ENCODE measurements at regions not wholly inside any gene's neighbourhood (a gene's known extent, or its start where the extent isn't known, plus 50 kb on each side); places are given as distances from the start of the nearest gene placed in this dataset.

GRCh38 chr3:182122779-182123178 is 411.1 kb downstream of the SOX2 start:
- H2AFZ ChIP-seq (ENCODE audit: low read length), result no peak overlapping the region
- no peaks in the 10 kb centered on the region for H4K20me1 ChIP-seq (ENCODE audit: insufficient read depth, low read length)
- H3K4me3 ChIP-seq (ENCODE audit: low read depth, low read length, poor library complexity, severe bottlenecking), result no peak overlapping the region
- no peaks in the 10 kb centered on the region for H3K36me3 ChIP-seq (ENCODE audit: insufficient read depth, low read length)
- TF ChIP-seq EZH2 (IDR thresholded peaks at IDR 0.05; ENCODE audit: borderline replicate concordance, low read length) (no peak), CTCF (IDR thresholded peaks at IDR 0.05; ENCODE audit: low read length) (no peak)
- no peak overlapping the region for H3K9ac ChIP-seq (ENCODE audit: low read length)
- H3K79me2 ChIP-seq (ENCODE audit: insufficient read depth, low read length), result no peaks in the 10 kb centered on the region
- H3F3A ChIP-seq (ENCODE audit: insufficient read depth, low read length), result no peaks in the 10 kb centered on the region
- H3K27me3 ChIP-seq (ENCODE audit: insufficient read depth, low read length), result no peaks in the 10 kb centered on the region
- H3K4me2 ChIP-seq (ENCODE audit: low read length), result no peak overlapping the region
- no peak overlapping the region for H3K27ac ChIP-seq (ENCODE audit: low read depth, low read length, poor library complexity, severe bottlenecking)
- H3K4me1 ChIP-seq (ENCODE audit: insufficient read depth, low read length, severe bottlenecking), result no peaks in the 10 kb centered on the region
- no peaks in the 10 kb centered on the region for H3K9me2 ChIP-seq (ENCODE audit: low read depth, low read length)
- H3K9me3 ChIP-seq (ENCODE audit: low read length), result no peaks in the 10 kb centered on the region

- Histone ChIP-seq H4K20me1 (ENCODE audit: insufficient read depth, low read length) (no peaks in the 10 kb centered on the region), H3K36me3 (ENCODE audit: insufficient read depth, low read length) (no peaks in the 10 kb centered on the region), H3K4me2 (ENCODE audit: low read length) (no peak overlapping the region), H3F3A (ENCODE audit: insufficient read depth, low read length) (no peaks in the 10 kb centered on the region), H3K27ac (ENCODE audit: low read depth, low read length, poor library complexity, severe bottlenecking) (no peak overlapping the region), H3K9ac (ENCODE audit: low read length) (no peak overlapping the region), H3K9me3 (ENCODE audit: low read length) (no peaks in the 10 kb centered on the region), H3K27me3 (ENCODE audit: insufficient read depth, low read length) (no peaks in the 10 kb centered on the region), H3K79me2 (ENCODE audit: insufficient read depth, low read length) (no peaks in the 10 kb centered on the region), H2AFZ (ENCODE audit: low read length) (no peak overlapping the region), H3K9me2 (ENCODE audit: low read depth, low read length) (no peaks in the 10 kb centered on the region), H3K4me3 (ENCODE audit: low read depth, low read length, poor library complexity, severe bottlenecking) (no peak overlapping the region), H3K4me1 (ENCODE audit: insufficient read depth, low read length, severe bottlenecking) (no peaks in the 10 kb centered on the region)
- TF ChIP-seq EZH2 (IDR thresholded peaks at IDR 0.05; ENCODE audit: borderline replicate concordance, low read length) (no peak), CTCF (IDR thresholded peaks at IDR 0.05; ENCODE audit: low read length) (no peak)
Observed at GRCh38 chr3:182124187-182124586, 412.5 kb downstream of the SOX2 start.

- H4K20me1 ChIP-seq (ENCODE audit: insufficient read depth, low read length), result no peaks in the 10 kb centered on the region
- H3K9me3 ChIP-seq (ENCODE audit: low read length), result no peaks in the 10 kb centered on the region
- no peak overlapping the region for H3K27ac ChIP-seq (ENCODE audit: low read depth, low read length, poor library complexity, severe bottlenecking)
- peaks cover 3% of the 10 kb centered on the region; the same call in 1 of the 2 replicates for H3K27me3 ChIP-seq (ENCODE audit: insufficient read depth, low read length)
- TF ChIP-seq CTCF (IDR thresholded peaks at IDR 0.05; ENCODE audit: low read length) (no peak), EZH2 (IDR thresholded peaks at IDR 0.05; ENCODE audit: borderline replicate concordance, low read length) (no peak)
- no peaks in the 10 kb centered on the region for H3F3A ChIP-seq (ENCODE audit: insufficient read depth, low read length)
- H3K36me3 ChIP-seq (ENCODE audit: insufficient read depth, low read length), result no peaks in the 10 kb centered on the region
- H2AFZ ChIP-seq (ENCODE audit: low read length), result no peak overlapping the region
- H3K4me2 ChIP-seq (ENCODE audit: low read length), result no peak overlapping the region
- no peaks in the 10 kb centered on the region for H3K79me2 ChIP-seq (ENCODE audit: insufficient read depth, low read length)
- no peaks in the 10 kb centered on the region for H3K4me1 ChIP-seq (ENCODE audit: insufficient read depth, low read length, severe bottlenecking)
- no peak overlapping the region for H3K4me3 ChIP-seq (ENCODE audit: low read depth, low read length, poor library complexity, severe bottlenecking)
- H3K9me2 ChIP-seq (ENCODE audit: low read depth, low read length), result no peaks in the 10 kb centered on the region
- no peak overlapping the region for H3K9ac ChIP-seq (ENCODE audit: low read length)
Observed at GRCh38 chr3:182124716-182125115, 413.0 kb downstream of the SOX2 start.

Measured in OCI-LY1 (cell line).